ENCODE measurements at regions not wholly inside any gene's neighbourhood (a gene's known extent, or its start where the extent isn't known, plus 50 kb on each side); places are given as distances from the start of the nearest gene placed in this dataset.

DNA sequence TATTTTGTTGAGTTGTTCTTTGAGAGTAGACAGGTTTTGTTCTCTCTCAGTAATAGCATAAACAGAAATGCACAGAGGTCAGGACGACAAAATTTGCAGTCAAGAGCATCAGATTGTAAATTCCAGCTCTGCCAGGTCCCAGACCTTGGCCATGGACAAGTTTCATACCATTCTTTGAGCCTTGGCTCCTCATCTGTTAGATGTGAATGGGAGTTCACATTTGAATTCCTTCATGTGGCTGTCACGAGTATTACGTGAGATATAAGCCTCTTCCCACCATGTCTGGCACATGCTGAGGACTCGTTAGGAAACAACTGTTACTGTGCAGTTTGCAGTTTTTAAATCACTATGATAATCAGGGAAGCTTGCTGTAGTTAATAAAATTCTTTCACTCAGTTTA lies 93.2 kb upstream of the KCTD3 start:
- Histone ChIP-seq H3K9me3 (no peaks in the 10 kb centered on the region), H3K27me3 (no peaks in the 10 kb centered on the region), H3K27ac (no peak overlapping the region), H3K4me1 (no peaks in the 10 kb centered on the region), H3K4me3 (no peak overlapping the region), H3K36me3 (no peaks in the 10 kb centered on the region)
- in situ Hi-C loops (cut with MboI; ENCODE audit: low pct_ligation_motif_present in 1 of 4, low pct_unique_long_range_greater_than_20kb in 1 of 4, low sequenced_read_pairs in 3 of 4), result no loop called here
- intact Hi-C loops (cut with DNase I; ENCODE audit: low total_unique reads), result no loop called here
- no peak for DNase-seq
- no peak for TF ChIP-seq EP300 (IDR thresholded peaks at IDR 0.05; ENCODE audit: low read depth)
- TF ChIP-seq POLR2A (IDR thresholded peaks at IDR 0.05), result no peak
- no peak for TF ChIP-seq POLR2AphosphoS5 (IDR thresholded peaks at IDR 0.05)
- TF ChIP-seq, protein P1, sequence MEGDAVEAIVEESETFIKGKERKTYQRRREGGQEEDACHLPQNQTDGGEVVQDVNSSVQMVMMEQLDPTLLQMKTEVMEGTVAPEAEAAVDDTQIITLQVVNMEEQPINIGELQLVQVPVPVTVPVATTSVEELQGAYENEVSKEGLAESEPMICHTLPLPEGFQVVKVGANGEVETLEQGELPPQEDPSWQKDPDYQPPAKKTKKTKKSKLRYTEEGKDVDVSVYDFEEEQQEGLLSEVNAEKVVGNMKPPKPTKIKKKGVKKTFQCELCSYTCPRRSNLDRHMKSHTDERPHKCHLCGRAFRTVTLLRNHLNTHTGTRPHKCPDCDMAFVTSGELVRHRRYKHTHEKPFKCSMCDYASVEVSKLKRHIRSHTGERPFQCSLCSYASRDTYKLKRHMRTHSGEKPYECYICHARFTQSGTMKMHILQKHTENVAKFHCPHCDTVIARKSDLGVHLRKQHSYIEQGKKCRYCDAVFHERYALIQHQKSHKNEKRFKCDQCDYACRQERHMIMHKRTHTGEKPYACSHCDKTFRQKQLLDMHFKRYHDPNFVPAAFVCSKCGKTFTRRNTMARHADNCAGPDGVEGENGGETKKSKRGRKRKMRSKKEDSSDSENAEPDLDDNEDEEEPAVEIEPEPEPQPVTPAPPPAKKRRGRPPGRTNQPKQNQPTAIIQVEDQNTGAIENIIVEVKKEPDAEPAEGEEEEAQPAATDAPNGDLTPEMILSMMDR (IDR thresholded peaks at IDR 0.05), result no peak
- WGBS, 2 donors (ENCODE audit: low coverage in 1 of 2), result 60 to 64% methylated on average over 3 to 4 of the region's 4 CpGs

DNA sequence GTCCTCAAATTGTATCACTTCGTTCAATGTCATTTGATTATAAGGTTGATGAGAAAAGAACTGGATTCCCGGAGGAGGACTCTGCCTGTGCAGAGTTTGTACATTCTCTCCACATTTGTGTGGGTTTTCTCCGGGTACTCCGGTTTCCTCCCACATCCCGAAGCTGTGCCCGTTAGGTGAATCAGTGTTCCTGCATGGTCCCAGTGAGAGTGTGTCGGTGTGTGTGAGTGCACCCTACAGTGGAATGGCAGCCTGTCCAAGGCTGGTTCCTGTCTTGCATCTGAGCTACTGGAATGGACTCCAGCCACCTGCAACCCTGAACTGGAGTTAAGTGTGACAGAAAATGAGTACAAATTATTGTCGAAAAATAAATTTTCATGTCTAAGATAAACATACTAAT lies 92.2 kb upstream of the KCTD3 start:
- in situ Hi-C loops (cut with MboI; ENCODE audit: low pct_ligation_motif_present in 1 of 4, low pct_unique_long_range_greater_than_20kb in 1 of 4, low sequenced_read_pairs in 3 of 4), result no loop called here
- Histone ChIP-seq H3K4me3 (no peak overlapping the region), H3K27ac (no peak overlapping the region), H3K36me3 (no peaks in the 10 kb centered on the region), H3K4me1 (no peaks in the 10 kb centered on the region), H3K27me3 (no peaks in the 10 kb centered on the region), H3K9me3 (no peaks in the 10 kb centered on the region)
- TF ChIP-seq POLR2AphosphoS5 (IDR thresholded peaks at IDR 0.05) (no peak), POLR2A (IDR thresholded peaks at IDR 0.05) (no peak), EP300 (IDR thresholded peaks at IDR 0.05; ENCODE audit: low read depth) (no peak)
- TF ChIP-seq, protein P1 (IDR thresholded peaks at IDR 0.05), result no peak
- intact Hi-C loops (cut with DNase I; ENCODE audit: low total_unique reads), result no loop called here
- 80 to 93% methylated on average over 3 to 8 of the region's 8 CpGs for WGBS, 2 donors (ENCODE audit: low coverage in 1 of 2)
- no peak for DNase-seq

DNA sequence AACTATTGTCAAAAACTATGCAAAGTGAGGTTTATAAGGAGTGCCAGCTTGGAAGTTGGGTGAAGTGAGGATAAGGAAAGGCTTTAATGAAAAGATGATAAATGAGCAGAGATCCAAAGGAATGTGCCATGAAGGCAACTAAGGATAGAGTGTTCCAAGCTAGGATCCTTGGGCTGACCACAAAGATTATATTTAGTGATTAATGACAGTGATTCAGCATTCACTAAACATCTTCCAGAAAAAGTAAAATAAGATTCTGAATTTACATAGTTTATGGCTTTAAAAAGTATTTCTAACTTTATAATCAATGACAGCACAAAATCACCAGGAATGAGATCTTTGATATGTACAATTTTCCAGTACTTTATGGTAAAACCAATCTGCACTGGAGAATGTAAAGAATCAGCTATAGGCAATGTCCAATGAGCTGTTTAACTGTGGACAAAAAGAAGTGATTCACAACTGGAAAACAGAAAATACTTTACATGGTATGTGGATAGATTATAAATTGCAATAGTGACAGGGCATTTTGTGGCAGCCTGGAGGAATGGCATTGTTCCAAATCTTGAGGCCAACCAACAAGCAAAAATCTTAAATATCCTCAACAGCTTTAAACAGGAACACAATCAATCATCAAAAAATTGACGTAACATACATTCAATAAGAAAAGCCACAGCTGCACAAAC lies 91.2 kb upstream of the KCTD3 start:
- Histone ChIP-seq H3K27ac (no peak overlapping the region), H3K27me3 (no peaks in the 10 kb centered on the region), H3K36me3 (no peaks in the 10 kb centered on the region), H3K9me3 (no peaks in the 10 kb centered on the region), H3K4me1 (no peaks in the 10 kb centered on the region), H3K4me3 (no peak overlapping the region)
- 62 to 73% methylated on average over 1 of the region's 1 CpG for WGBS, 2 donors (ENCODE audit: low coverage in 1 of 2)
- DNase-seq, result no peak
- in situ Hi-C loops (cut with MboI; ENCODE audit: low pct_ligation_motif_present in 1 of 4, low pct_unique_long_range_greater_than_20kb in 1 of 4, low sequenced_read_pairs in 3 of 4), result no loop called here
- TF ChIP-seq, protein P1 (IDR thresholded peaks at IDR 0.05), result no peak
- TF ChIP-seq EP300 (IDR thresholded peaks at IDR 0.05; ENCODE audit: low read depth) (no peak), POLR2A (IDR thresholded peaks at IDR 0.05) (no peak), POLR2AphosphoS5 (IDR thresholded peaks at IDR 0.05) (no peak)
- intact Hi-C loops (cut with DNase I; ENCODE audit: low total_unique reads), result no loop called here

DNA sequence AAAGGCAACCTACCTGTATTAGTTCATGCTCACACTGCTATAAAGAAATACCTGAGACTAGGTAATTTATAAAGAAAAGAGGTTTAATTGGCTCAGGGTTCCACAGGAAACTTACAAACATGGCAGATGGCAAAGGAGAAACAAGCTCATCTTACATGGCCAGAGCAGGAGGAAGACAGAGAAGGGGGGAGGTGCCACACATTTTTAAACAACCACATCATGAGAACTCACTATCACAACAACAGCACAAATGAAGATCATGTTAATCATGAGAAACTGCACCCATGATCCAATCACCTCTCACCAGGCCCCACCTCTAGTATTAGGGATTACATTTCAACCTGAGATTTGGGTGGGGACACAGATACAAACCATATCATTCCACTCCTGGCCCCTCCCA lies 90.6 kb upstream of the KCTD3 start:
- intact Hi-C loops (cut with DNase I; ENCODE audit: low total_unique reads), result no loop called here
- TF ChIP-seq POLR2A (IDR thresholded peaks at IDR 0.05), result no peak
- TF ChIP-seq EP300 (IDR thresholded peaks at IDR 0.05; ENCODE audit: low read depth), result no peak
- no peak for TF ChIP-seq POLR2AphosphoS5 (IDR thresholded peaks at IDR 0.05)
- TF ChIP-seq, protein P1 (IDR thresholded peaks at IDR 0.05), result no peak

More for the DNA sequence above, 90.6 kb upstream of the KCTD3 start:
- Histone ChIP-seq H3K27me3 (no peaks in the 10 kb centered on the region), H3K4me3 (no peak overlapping the region), H3K27ac (no peak overlapping the region), H3K36me3 (no peaks in the 10 kb centered on the region), H3K9me3 (no peaks in the 10 kb centered on the region), H3K4me1 (no peaks in the 10 kb centered on the region)
- in situ Hi-C loops (cut with MboI; ENCODE audit: low pct_ligation_motif_present in 1 of 4, low pct_unique_long_range_greater_than_20kb in 1 of 4, low sequenced_read_pairs in 3 of 4), result no loop called here
- DNase-seq, result no peak

Data from transverse colon (tissue), 4 donors.